Gastroesophageal sphincter (tissue), 4 donors: ENCODE measurements at regions not wholly inside any gene's neighbourhood (a gene's known extent, or its start where the extent isn't known, plus 50 kb on each side); places are given as distances from the start of the nearest gene placed in this dataset.

Source experiments
- ATAC-seq: fragments of 150-250 bp; one replicate; pipeline ENCODE4 v1.9.1; 2016; ENCODE audit warnings: mild to moderate bottlenecking, moderate library complexity
- H3K27ac ChIP-seq, 4 donors: fragments of 200-600 bp; sonication (generic) in 3 of 4; 1 replicate in 3 of 4; 2 replicates in 1 of 4; pipeline ENCODE4 v1.5.1; 2016 to 2019
- H3K27me3 ChIP-seq: fragments of 200-600 bp; sonication (generic); one replicate; pipeline ENCODE4 v1.5.1; 2019
- H3K36me3 ChIP-seq, 2 donors: fragments of 200-600 bp; sonication (generic); one replicate each; pipeline ENCODE4 v1.5.1; 2019; ENCODE audit warnings: control low read depth in 1 of 2
- H3K4me1 ChIP-seq, 3 donors: fragments of 200-600 bp; sonication (generic); 1 replicate in 2 of 3; 2 replicates in 1 of 3; pipeline ENCODE4 v1.5.1; 2016 to 2019; ENCODE audit warnings: control low read depth in 2 of 3
- H3K4me3 ChIP-seq, 2 donors: fragments of 200-600 bp; sonication (generic); one replicate each; pipeline ENCODE4 v1.5.1; 2019; ENCODE audit warnings: mild to moderate bottlenecking in 1 of 2, moderate library complexity in 1 of 2
- H3K9me3 ChIP-seq, 3 donors: fragments of 200-600 bp; sonication (generic); one replicate each; pipeline ENCODE4 v1.5.1; 2017 to 2019; ENCODE audit warnings: control low read depth in 2 of 3
- CTCF ChIP-seq, 4 experiments: fragments of 200-600 bp in 2 of 4; fragments of 450-650 bp in 2 of 4; sonication (generic) in 1 of 4; IDR thresholded peaks; one replicate each; pipeline ENCODE4 v1.5.1; 2017 to 2019; ENCODE audit warnings: antibody characterized with exemption in 4 of 4, mild to moderate bottlenecking in 2 of 4, moderate library complexity in 2 of 4
- EP300 ChIP-seq: sonication (generic); formaldehyde crosslinking; IDR thresholded peaks from one replicate; pipeline ENCODE4 v1.6.1; 2017; ENCODE audit warnings: antibody characterized with exemption, mild to moderate bottlenecking
- POLR2A ChIP-seq, 2 donors: fragments of 450-650 bp; IDR thresholded peaks; one replicate each; pipeline ENCODE4 v1.6.1; 2017; ENCODE audit warnings: antibody characterized with exemption in 2 of 2, mild to moderate bottlenecking in 2 of 2, moderate library complexity in 1 of 2
- POLR2AphosphoS5 ChIP-seq: sonication (generic); formaldehyde crosslinking; IDR thresholded peaks from one replicate; pipeline ENCODE4 v1.6.1; 2017; ENCODE audit warnings: antibody characterized with exemption
- WGBS, 2 donors: methylation state at CpG; one replicate each; pipeline ENCODE4 v1.1.5; 2018; ENCODE audit warnings: low coverage in 1 of 2; 5-methylcytosine and 5-hydroxymethylcytosine counted together

- no peak for ATAC-seq
- Histone ChIP-seq H3K27ac (no peak overlapping the region), H3K36me3 (no peaks in the 10 kb centered on the region), H3K4me1 (no peaks in the 10 kb centered on the region), H3K9me3 (no peaks in the 10 kb centered on the region), H3K27me3 (no peaks in the 10 kb centered on the region), H3K4me3 (no peak overlapping the region)
- 74 to 86% methylated on average over 2 of the region's 2 CpGs for WGBS, 2 donors
- TF ChIP-seq EP300 (no peak), POLR2A (IDR thresholded peaks at IDR 0.05) (no peak), POLR2AphosphoS5 (no peak), CTCF (IDR thresholded peaks at IDR 0.05) (no peak)
These were observed 281.5 kb downstream of the PLPP3 start for GRCh38 chr1:56297904-56298303.

- no peaks in the 10 kb centered on the region for H3K27me3 ChIP-seq
- no peaks in the 10 kb centered on the region for H3K36me3 ChIP-seq
- no peaks in the 10 kb centered on the region for H3K9me3 ChIP-seq
- ATAC-seq: no peak
- WGBS, 2 donors: 78% methylated on average over 2 of the region's 2 CpGs
- H3K27ac ChIP-seq: no peak overlapping the region
- peaks cover 0 to 1% (median 0%) of the 10 kb centered on the region in 3 donors for H3K4me1 ChIP-seq
- TF ChIP-seq POLR2A (IDR thresholded peaks at IDR 0.05) (no peak), EP300 (no peak), POLR2AphosphoS5 (no peak), CTCF (IDR thresholded peaks at IDR 0.05) (no peak)
- no peak overlapping the region for H3K4me3 ChIP-seq
These were observed 282.2 kb downstream of the PLPP3 start for GRCh38 chr1:56297208-56297607.

DNA sequence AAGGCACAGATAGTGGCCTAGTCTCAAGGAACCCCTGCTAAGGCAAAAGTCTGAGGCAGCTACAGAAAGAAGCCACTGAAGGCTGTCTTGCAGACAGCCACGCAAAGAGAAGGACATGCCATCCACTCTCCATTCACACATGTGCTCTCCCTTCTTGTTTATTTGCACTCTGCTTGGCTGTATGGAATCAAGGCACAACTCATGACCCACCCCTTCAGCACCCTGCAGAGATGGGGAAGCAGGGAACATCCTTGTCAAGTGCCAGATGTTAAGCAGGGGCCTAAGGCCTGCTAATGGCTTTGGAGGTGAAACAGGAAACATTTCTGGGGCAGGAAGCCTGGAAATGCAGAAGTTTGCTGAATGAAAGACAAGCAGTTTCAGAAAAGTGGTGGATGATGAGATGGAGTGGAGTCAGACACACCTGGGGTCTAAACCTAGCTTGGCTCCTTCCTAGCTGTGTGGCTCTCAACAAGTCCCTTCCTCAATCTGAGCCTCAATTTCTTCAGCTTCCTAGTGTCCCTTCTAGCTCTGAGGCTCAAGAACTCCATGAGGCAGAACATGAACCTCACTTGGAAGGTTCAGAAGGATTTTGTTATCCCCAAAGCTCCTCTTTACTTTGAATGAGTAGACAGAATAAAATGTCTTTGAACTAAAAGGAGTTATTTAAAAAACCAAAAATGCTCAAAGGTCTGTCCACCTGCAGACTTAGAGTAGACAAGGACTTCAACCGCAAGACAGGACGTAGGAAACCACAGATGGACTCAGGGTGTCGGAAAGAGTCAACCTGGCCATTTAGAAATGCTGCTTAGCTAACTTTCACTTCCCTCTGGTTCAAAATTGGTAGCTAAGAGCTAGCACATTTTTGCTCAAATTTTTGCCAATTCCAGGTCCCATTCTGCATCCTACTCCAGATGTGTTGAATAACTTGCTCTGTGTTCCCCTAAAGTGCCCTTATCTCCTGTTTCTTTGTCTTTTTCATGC is 283.1 kb downstream of the PLPP3 start:
- 85% methylated on average over 3 of the region's 4 CpGs; no CpG with 5 or more reads in 1 of the 2 donors for WGBS, 2 donors
- Histone ChIP-seq H3K36me3 (no peaks in the 10 kb centered on the region), H3K9me3 (no peaks in the 10 kb centered on the region), H3K27me3 (no peaks in the 10 kb centered on the region), H3K4me3 (no peak overlapping the region), H3K27ac (no peak overlapping the region), H3K4me1 (peaks cover 0 to 11% (median 1%) of the 10 kb centered on the region in 3 donors)
- no peak for TF ChIP-seq POLR2A (IDR thresholded peaks at IDR 0.05)
- no peak for TF ChIP-seq POLR2AphosphoS5
- no peak for TF ChIP-seq EP300
- TF ChIP-seq CTCF (IDR thresholded peaks at IDR 0.05): no peak
- no peak for ATAC-seq

- Histone ChIP-seq H3K27me3 (no peaks in the 10 kb centered on the region), H3K4me3 (no peak overlapping the region), H3K27ac (no peak overlapping the region), H3K9me3 (no peaks in the 10 kb centered on the region), H3K36me3 (no peaks in the 10 kb centered on the region), H3K4me1 (peaks cover 0 to 14% (median 3%) of the 10 kb centered on the region in 3 donors)
- peak; percentile 59 for ATAC-seq
- TF ChIP-seq CTCF (IDR thresholded peaks at IDR 0.05) (no peak), POLR2AphosphoS5 (no peak), POLR2A (IDR thresholded peaks at IDR 0.05) (no peak), EP300 (no peak)
- WGBS, 2 donors: 45 to 90% methylated on average over 2 to 4 of the region's 5 CpGs
These were observed 287.9 kb downstream of the PLPP3 start for GRCh38 chr1:56291374-56291919.
